IgD-negative memory B cell (primary cell): ENCODE measurements at regions not wholly inside any gene's neighbourhood (a gene's known extent, or its start where the extent isn't known, plus 50 kb on each side); places are given as distances from the start of the nearest gene placed in this dataset.

Source experiments
- H3K27ac Mint-ChIP-seq, 3 donors: one replicate each; pipeline ENCODE4 v1.8.0; 2020 to 2022; ENCODE audit warnings: mild to moderate bottlenecking in 3 of 3, mixed read lengths in 3 of 3, moderate library complexity in 1 of 3
- H3K27me3 Mint-ChIP-seq: one replicate; pipeline ENCODE4 v1.8.0; 2021; ENCODE audit warnings: mixed read lengths
- H3K36me3 Mint-ChIP-seq: one replicate; pipeline ENCODE4 v1.8.0; 2020; ENCODE audit warnings: mild to moderate bottlenecking, mixed read lengths
- H3K4me1 Mint-ChIP-seq, 3 donors: one replicate each; pipeline ENCODE4 v1.8.0; 2020 to 2022; ENCODE audit warnings: mixed read lengths in 3 of 3, mild to moderate bottlenecking in 1 of 3
- H3K4me3 Mint-ChIP-seq, 4 donors: one replicate each; pipeline ENCODE4 v1.8.0; 2020 to 2022; ENCODE audit warnings: mild to moderate bottlenecking in 4 of 4, mixed read lengths in 4 of 4, moderate library complexity in 3 of 4
- H3K9me3 Mint-ChIP-seq, 3 donors: one replicate each; pipeline ENCODE4 v1.8.0; 2020 to 2021; ENCODE audit warnings: mixed read lengths in 3 of 3, mild to moderate bottlenecking in 1 of 3

GRCh38 chr6:1200409-1201101 lies 111.3 kb upstream of the FOXQ1 start:
- peaks cover 0 to 2% (median 0%) of the 10 kb centered on the region in 3 donors for H3K4me1 Mint-ChIP-seq
- peaks cover 7% of the 10 kb centered on the region for H3K27me3 Mint-ChIP-seq
- H3K9me3 Mint-ChIP-seq = peaks cover 0 to 8% (median 4%) of the 10 kb centered on the region in 3 donors
- no peak overlapping the region for H3K27ac Mint-ChIP-seq
- H3K36me3 Mint-ChIP-seq = no peaks in the 10 kb centered on the region
- H3K4me3 Mint-ChIP-seq = no peak overlapping the region

GRCh38 chr6:1200081-1200408 lies 111.9 kb upstream of the FOXQ1 start:
- Mint-ChIP-seq H3K4me3 (no peak overlapping the region), H3K4me1 (peaks cover 0 to 2% (median 0%) of the 10 kb centered on the region in 3 donors), H3K27me3 (peaks cover 7% of the 10 kb centered on the region), H3K36me3 (no peaks in the 10 kb centered on the region), H3K27ac (no peak overlapping the region), H3K9me3 (peaks cover 0 to 9% (median 5%) of the 10 kb centered on the region in 3 donors)

GRCh38 chr6:1197309-1197708 lies 114.6 kb upstream of the FOXQ1 start:
- Mint-ChIP-seq H3K36me3 (no peaks in the 10 kb centered on the region), H3K27me3 (peaks cover 4% of the 10 kb centered on the region), H3K27ac (no peak overlapping the region), H3K4me3 (no peak overlapping the region), H3K9me3 (peaks cover 4 to 12% (median 5%) of the 10 kb centered on the region in 3 donors), H3K4me1 (no peaks in the 10 kb centered on the region)

GRCh38 chr6:1191141-1191630 lies 120.7 kb upstream of the FOXQ1 start:
- no peak overlapping the region for H3K27ac Mint-ChIP-seq
- peaks cover 5% of the 10 kb centered on the region for H3K27me3 Mint-ChIP-seq
- H3K9me3 Mint-ChIP-seq = peaks cover 4 to 11% (median 6%) of the 10 kb centered on the region in 3 donors
- no peaks in the 10 kb centered on the region for H3K36me3 Mint-ChIP-seq
- H3K4me3 Mint-ChIP-seq = no peak overlapping the region
- no peaks in the 10 kb centered on the region for H3K4me1 Mint-ChIP-seq

GRCh38 chr6:1190366-1190765 lies 121.5 kb upstream of the FOXQ1 start:
- Mint-ChIP-seq H3K27me3 (peaks cover 1% of the 10 kb centered on the region), H3K4me3 (no peak overlapping the region), H3K36me3 (no peaks in the 10 kb centered on the region), H3K4me1 (no peaks in the 10 kb centered on the region), H3K9me3 (peaks cover 2 to 4% (median 4%) of the 10 kb centered on the region in 3 donors), H3K27ac (no peak overlapping the region)

- Mint-ChIP-seq H3K27me3 (peaks cover 1% of the 10 kb centered on the region), H3K36me3 (no peaks in the 10 kb centered on the region), H3K4me3 (no peak overlapping the region), H3K4me1 (no peaks in the 10 kb centered on the region), H3K27ac (no peak overlapping the region), H3K9me3 (peaks cover 0 to 2% (median 2%) of the 10 kb centered on the region in 3 donors)
Measured at GRCh38 chr6:1188199-1188598, 123.7 kb upstream of the FOXQ1 start.

- H3K27ac Mint-ChIP-seq = no peak overlapping the region
- peaks cover 5% of the 10 kb centered on the region for H3K27me3 Mint-ChIP-seq
- H3K36me3 Mint-ChIP-seq = no peaks in the 10 kb centered on the region
- no peak overlapping the region for H3K4me3 Mint-ChIP-seq
- H3K9me3 Mint-ChIP-seq = peaks cover 0 to 2% (median 2%) of the 10 kb centered on the region in 3 donors
- no peaks in the 10 kb centered on the region for H3K4me1 Mint-ChIP-seq
Measured at GRCh38 chr6:1187293-1188131, 124.4 kb upstream of the FOXQ1 start.

- H3K9me3 Mint-ChIP-seq = no peaks in the 10 kb centered on the region
- H3K27ac Mint-ChIP-seq = no peak overlapping the region
- no peaks in the 10 kb centered on the region for H3K36me3 Mint-ChIP-seq
- H3K4me1 Mint-ChIP-seq = no peaks in the 10 kb centered on the region
- peaks cover 5% of the 10 kb centered on the region for H3K27me3 Mint-ChIP-seq
- no peak overlapping the region for H3K4me3 Mint-ChIP-seq
Measured at GRCh38 chr6:1184318-1184717, 127.6 kb upstream of the FOXQ1 start.

- Mint-ChIP-seq H3K27ac (no peak overlapping the region), H3K27me3 (peaks cover 5% of the 10 kb centered on the region), H3K4me1 (no peaks in the 10 kb centered on the region), H3K4me3 (no peak overlapping the region), H3K36me3 (no peaks in the 10 kb centered on the region), H3K9me3 (no peaks in the 10 kb centered on the region)
Measured at GRCh38 chr6:1182722-1183521, 129.0 kb upstream of the FOXQ1 start.

- Mint-ChIP-seq H3K27ac (no peak overlapping the region), H3K27me3 (peaks cover 11% of the 10 kb centered on the region), H3K4me1 (no peaks in the 10 kb centered on the region), H3K4me3 (no peak overlapping the region), H3K36me3 (peaks cover 1% of the 10 kb centered on the region), H3K9me3 (no peaks in the 10 kb centered on the region)
Measured at GRCh38 chr6:1181939-1182605, 129.8 kb upstream of the FOXQ1 start.

- no peaks in the 10 kb centered on the region for H3K4me1 Mint-ChIP-seq
- no peaks in the 10 kb centered on the region for H3K9me3 Mint-ChIP-seq
- H3K27me3 Mint-ChIP-seq = peaks cover 11% of the 10 kb centered on the region
- no peak overlapping the region for H3K27ac Mint-ChIP-seq
- H3K4me3 Mint-ChIP-seq = no peak overlapping the region
- peaks cover 1% of the 10 kb centered on the region for H3K36me3 Mint-ChIP-seq
Measured at GRCh38 chr6:1179571-1180459, 132.1 kb upstream of the FOXQ1 start.

- Mint-ChIP-seq H3K27ac (no peak overlapping the region), H3K36me3 (peaks cover 1% of the 10 kb centered on the region), H3K4me3 (no peak overlapping the region), H3K9me3 (peaks cover 0 to 3% (median 0%) of the 10 kb centered on the region in 3 donors), H3K27me3 (peaks cover 11% of the 10 kb centered on the region), H3K4me1 (no peaks in the 10 kb centered on the region)
Measured at GRCh38 chr6:1178590-1178989, 133.3 kb upstream of the FOXQ1 start.

- Mint-ChIP-seq H3K36me3 (peaks cover 1% of the 10 kb centered on the region), H3K4me3 (no peak overlapping the region), H3K27me3 (peaks cover 7% of the 10 kb centered on the region), H3K27ac (no peak overlapping the region), H3K9me3 (peaks cover 0 to 11% (median 0%) of the 10 kb centered on the region in 3 donors), H3K4me1 (no peaks in the 10 kb centered on the region)
Measured at GRCh38 chr6:1176567-1176966, 135.3 kb upstream of the FOXQ1 start.

GRCh38 chr6:1175877-1176276 lies 136.0 kb upstream of the FOXQ1 start:
- peaks cover 7% of the 10 kb centered on the region for H3K27me3 Mint-ChIP-seq
- no peak overlapping the region for H3K27ac Mint-ChIP-seq
- peaks cover 0 to 11% (median 0%) of the 10 kb centered on the region in 3 donors for H3K9me3 Mint-ChIP-seq
- no peak overlapping the region for H3K4me3 Mint-ChIP-seq
- peaks cover 1% of the 10 kb centered on the region for H3K36me3 Mint-ChIP-seq
- no peaks in the 10 kb centered on the region for H3K4me1 Mint-ChIP-seq
